HepG2 (cell line): ENCODE measurements at regions not wholly inside any gene's neighbourhood (a gene's known extent, or its start where the extent isn't known, plus 50 kb on each side); places are given as distances from the start of the nearest gene placed in this dataset.

Experiments used
- ATAC-seq: fragments of 200-7000 bp; cut with Tn5 transposase; 3 replicates; pipeline ENCODE4 v1.9.1; 2020; ENCODE audit warnings: mild to moderate bottlenecking, moderate library complexity
- BruUV-seq: library from RNA; stranded (reverse); fragments of 400-500 nt; replicated peaks from 2 replicates; lab custom pipeline; 2021; lab: Mats Ljungman, UMichigan
- CTCF ChIA-PET: fragments of 300-600 bp; formaldehyde crosslinking; extraction: SDS; loops from one replicate; lab custom pipeline; 2021; ENCODE audit warnings: low total read pairs, inconsistent platforms, low intra/inter-chr PET ratio; lab: Yijun Ruan, JAX
- POLR2A ChIA-PET: fragments of 350-600 bp; sonication (Branson Sonifier 250); formaldehyde crosslinking; loops from one replicate; lab custom pipeline; 2020; ENCODE audit warnings: antibody characterized with exemption, inconsistent platforms; lab: Yijun Ruan, JAX
- DNase-seq: peaks from one replicate; pipeline ENCODE4 v3.0.0-alpha.2; 2015; ENCODE audit warnings: low spot score
- FAIRE-seq: peaks from 3 replicates; lab custom pipeline; 2011; peaks lifted over from hg19 to GRCh38; lab: Jason Lieb, UNC
- H2AFZ ChIP-seq: one replicate; pipeline ENCODE4 v1.6.1; 2011; ENCODE audit warnings: low read length, inconsistent platforms
- H3K27ac ChIP-seq: fragments of 300-600 bp; 3 replicates; pipeline ENCODE4 v1.8.0; 2011; ENCODE audit warnings: mixed run types, mild to moderate bottlenecking, mixed read lengths, low read length, inconsistent platforms; ENCODE audit not compliant: insufficient read depth; ENCODE audit errors: extremely low read length
- H3K27me3 ChIP-seq, 2 experiments: fragments of 200-600 bp in 1 of 2; 2 replicates in 1 of 2; 3 replicates in 1 of 2; pipeline versions ENCODE4 v1.6.0 to v1.8.0; 2011; ENCODE audit warnings: low read length in 2 of 2, mild to moderate bottlenecking in 2 of 2, moderate library complexity in 2 of 2, inconsistent platforms in 1 of 2; ENCODE audit not compliant: insufficient read depth in 2 of 2, control insufficient read depth in 1 of 2
- H3K36me3 ChIP-seq, 2 experiments: fragments of 200-600 bp in 1 of 2; replicated peaks in 1 of 2; 2 replicates in 1 of 2; 3 replicates in 1 of 2; pipeline versions ENCODE4 v1.5.1 to v1.8.0; 2011; ENCODE audit warnings: low read length in 2 of 2, inconsistent platforms in 1 of 2; ENCODE audit not compliant: insufficient read depth in 2 of 2, control insufficient read depth in 1 of 2
- H3K4me1 ChIP-seq: 2 replicates; pipeline ENCODE4 v1.5.1; 2012; ENCODE audit warnings: low read length, inconsistent platforms; ENCODE audit not compliant: insufficient read depth
- H3K4me2 ChIP-seq: 2 replicates; pipeline ENCODE4 v1.6.0; 2011; ENCODE audit warnings: low read depth, low read length, inconsistent platforms
- H3K4me3 ChIP-seq, 3 experiments: fragments of 200-600 bp in 1 of 3; sonication (generic), shearing (Covaris generic) in 1 of 3; replicated peaks in 1 of 3; 2 replicates each; pipeline ENCODE4 v1.5.1; 2011 to 2016; ENCODE audit warnings: low read length in 3 of 3, inconsistent platforms in 2 of 3, low read depth in 2 of 3, mild to moderate bottlenecking in 2 of 3, control low read depth in 1 of 3, mixed read lengths in 1 of 3; ENCODE audit not compliant: insufficient read depth in 1 of 3
- H3K79me2 ChIP-seq: one replicate; pipeline ENCODE4 v1.6.1; 2011; ENCODE audit warnings: low read length, inconsistent platforms; ENCODE audit not compliant: insufficient read depth
- H3K9ac ChIP-seq: 2 replicates; pipeline ENCODE4 v1.6.0; 2011; ENCODE audit warnings: mild to moderate bottlenecking, low read depth, low read length, inconsistent platforms; ENCODE audit not compliant: insufficient read depth
- H3K9me3 ChIP-seq: 2 replicates; pipeline ENCODE4 v1.5.1; 2012; ENCODE audit warnings: mild to moderate bottlenecking, low read length
- H4K20me1 ChIP-seq: 2 replicates; pipeline ENCODE4 v1.6.0; 2011; ENCODE audit warnings: inconsistent platforms, mild to moderate bottlenecking, low read length, moderate library complexity; ENCODE audit not compliant: insufficient read depth
- NFIB ChIP-seq: sonication (generic); formaldehyde crosslinking; IDR thresholded peaks from 2 replicates; pipeline ENCODE4 v1.9.0; 2021; ENCODE audit warnings: missing genetic modification reagents, mild to moderate bottlenecking, borderline replicate concordance
- U2AF2 ChIP-seq: fragments of 200-400 bp; formaldehyde crosslinking; IDR thresholded peaks from 2 replicates; pipeline ENCODE4 v1.6.1; 2017; ENCODE audit warnings: low read depth, mild to moderate bottlenecking, low read length
- ZBTB42 ChIP-seq: sonication (generic); formaldehyde crosslinking; IDR thresholded peaks from 2 replicates; pipeline ENCODE4 v1.5.0; 2020; ENCODE audit warnings: mild to moderate bottlenecking, missing genetic modification reagents
- ZNF10 ChIP-seq: sonication (generic); formaldehyde crosslinking; IDR thresholded peaks from 2 replicates; pipeline ENCODE4 v1.4.0; 2020; ENCODE audit warnings: mild to moderate bottlenecking, low read depth, missing genetic modification reagents, borderline replicate concordance
- WGBS: methylation state at CpG from one replicate; pipeline ENCODE4 v1.1.6; 2017; ENCODE audit warnings: low lambda C conversion rate; 5-methylcytosine and 5-hydroxymethylcytosine counted together
- in situ Hi-C: cut with HindIII; loops from 2 replicates; pipeline ENCODE4 v1.10.0; 2017; ENCODE audit warnings: low pct_unique_long_range_greater_than_20kb; ENCODE audit not compliant: extremely low pct_ligation_motif_present
- intact Hi-C: fragments of 100-400 bp; cut with micrococcal nuclease; formaldehyde crosslinking; loops from one replicate; pipeline ENCODE4 v1.10.0; 2022; ENCODE audit not compliant: unreplicated experiment
- TF ChIP-seq, protein P1 (sequence below): sonication (generic); formaldehyde crosslinking; IDR thresholded peaks from 2 replicates; pipeline ENCODE4 v1.4.0; 2020; ENCODE audit warnings: missing genetic modification reagents, mild to moderate bottlenecking, borderline replicate concordance

DNA sequence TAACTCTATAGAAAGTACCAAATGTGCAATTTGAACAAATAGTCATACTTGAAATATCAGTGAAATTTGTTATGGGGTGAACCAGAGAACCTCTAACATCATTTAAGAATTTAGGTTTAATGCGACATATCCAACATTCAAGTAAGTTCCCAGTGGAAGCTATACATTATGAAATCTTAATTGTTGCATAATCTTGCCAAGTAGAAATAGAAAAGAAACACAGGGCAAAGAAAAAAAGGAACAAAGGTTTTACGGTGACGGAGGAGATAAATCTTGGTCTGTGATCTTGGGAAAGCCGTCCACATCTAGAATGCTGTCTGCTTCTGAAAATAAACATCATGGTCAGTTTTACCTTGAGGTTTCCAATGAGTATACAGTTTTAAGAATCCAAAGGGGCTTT, 445.7 kb downstream of the RFC3 start:
- Histone ChIP-seq H3K36me3 (no peaks in the 10 kb centered on the region), H3K9me3 (no peaks in the 10 kb centered on the region), H3K4me2 (no peak overlapping the region), H3K9ac (no peak overlapping the region), H3K79me2 (no peaks in the 10 kb centered on the region), H3K4me1 (no peaks in the 10 kb centered on the region), H3K27ac (no peak overlapping the region), H2AFZ (no peak overlapping the region), H4K20me1 (no peaks in the 10 kb centered on the region), H3K27me3 (no peaks in the 10 kb centered on the region), H3K4me3 (no peak overlapping the region)
- DNase-seq (no peak), FAIRE-seq (no peak), ATAC-seq (no peak)
- 68% methylated on average over 4 of the region's 4 CpGs for WGBS
- BruUV-seq = no TSS peak
- TF ChIP-seq ZBTB42 (no peak), ZNF10 (CRISPR knock-in tag) (no peak)
- TF ChIP-seq, protein P1, sequence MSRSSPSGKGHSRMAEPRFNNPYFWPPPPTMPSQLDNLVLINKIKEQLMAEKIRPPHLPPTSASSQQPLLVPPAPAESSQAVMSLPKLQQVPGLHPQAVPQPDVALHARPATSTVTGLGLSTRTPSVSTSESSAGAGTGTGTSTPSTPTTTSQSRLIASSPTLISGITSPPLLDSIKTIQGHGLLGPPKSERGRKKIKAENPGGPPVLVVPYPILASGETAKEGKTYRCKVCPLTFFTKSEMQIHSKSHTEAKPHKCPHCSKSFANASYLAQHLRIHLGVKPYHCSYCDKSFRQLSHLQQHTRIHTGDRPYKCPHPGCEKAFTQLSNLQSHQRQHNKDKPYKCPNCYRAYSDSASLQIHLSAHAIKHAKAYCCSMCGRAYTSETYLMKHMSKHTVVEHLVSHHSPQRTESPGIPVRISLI (CRISPR knock-in tag) = no peak
- intact Hi-C loops (no loop called here), in situ Hi-C loops (no loop called here)
- ChIA-PET POLR2A (no interaction called here), CTCF (no interaction called here)

DNA sequence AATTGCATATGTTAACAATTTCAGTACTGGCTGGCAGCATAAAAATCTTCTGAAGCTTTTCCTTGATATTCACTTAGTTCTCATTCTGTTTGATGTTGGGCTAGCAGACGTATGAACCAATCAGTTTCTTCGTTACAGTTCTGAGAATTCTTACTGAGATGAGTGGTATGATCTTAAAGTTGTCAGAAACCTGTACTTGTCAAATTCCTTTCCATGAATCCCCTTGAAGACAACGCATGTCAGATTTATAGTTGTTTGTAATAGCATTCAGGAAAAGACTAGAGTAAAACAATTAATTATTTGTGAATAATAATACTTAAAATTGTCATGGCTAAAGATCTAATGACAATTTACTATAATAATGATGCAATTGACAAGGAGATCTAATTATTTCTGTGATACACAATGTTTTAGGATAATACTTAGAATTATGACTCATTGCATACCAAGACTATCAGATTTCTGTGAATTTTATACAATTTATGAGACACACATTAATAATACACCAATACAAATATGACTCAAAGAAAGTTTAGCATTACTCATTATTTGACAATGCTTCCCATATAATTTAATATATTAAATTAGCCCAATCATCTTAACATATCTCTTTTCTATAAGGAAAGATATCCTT, 447.2 kb downstream of the RFC3 start:
- no peak for ATAC-seq

More for the DNA sequence above, 447.2 kb downstream of the RFC3 start:
- no peaks in the 10 kb centered on the region for H3K4me1 ChIP-seq
- TF ChIP-seq U2AF2 = no peak
- no peak for TF ChIP-seq NFIB
- intact Hi-C loops (no loop called here), in situ Hi-C loops (no loop called here)
- WGBS = 12% methylated on average over 3 of the region's 3 CpGs
- no peak overlapping the region for H3K27ac ChIP-seq
- H4K20me1 ChIP-seq = no peaks in the 10 kb centered on the region
- H3K27me3 ChIP-seq = no peaks in the 10 kb centered on the region
- no peak overlapping the region for H3K9ac ChIP-seq
- DNase-seq = no peak
- no peaks in the 10 kb centered on the region for H3K79me2 ChIP-seq
- H3K36me3 ChIP-seq = no peaks in the 10 kb centered on the region
- ChIA-PET POLR2A (no interaction called here), CTCF (no interaction called here)
- no peak overlapping the region for H3K4me2 ChIP-seq
- no peak overlapping the region for H3K4me3 ChIP-seq
- no peak overlapping the region for H2AFZ ChIP-seq
- no TSS peak for BruUV-seq
- FAIRE-seq = no peak
- no peaks in the 10 kb centered on the region for H3K9me3 ChIP-seq
